IMR-90 (cell line): ENCODE measurements at regions not wholly inside any gene's neighbourhood (a gene's known extent, or its start where the extent isn't known, plus 50 kb on each side); places are given as distances from the start of the nearest gene placed in this dataset.

Source experiments
- ATAC-seq: fragments of 200-7000 bp; cut with Tn5 transposase; 2 replicates; pipeline ENCODE4 v1.9.1; 2020; ENCODE audit warnings: low read depth, mild to moderate bottlenecking, moderate library complexity
- BruUV-seq: library from RNA; stranded (reverse); fragments of 400-500 nt; replicated peaks from 2 replicates; lab custom pipeline; 2021; lab: Mats Ljungman, UMichigan
- CTCF ChIA-PET: fragments of 300-600 bp; formaldehyde crosslinking; extraction: SDS; loops from one replicate; lab custom pipeline; 2021; ENCODE audit warnings: antibody characterized with exemption; lab: Yijun Ruan, JAX
- POLR2A ChIA-PET: fragments of 300-600 bp; sonication (Branson Sonifier 250); formaldehyde crosslinking; loops from one replicate; lab custom pipeline; 2022; ENCODE audit warnings: antibody characterized with exemption; ENCODE audit not compliant: unreplicated experiment; lab: Charles Lee
- DNase-seq: peaks from one replicate; pipeline ENCODE4 v3.0.0; 2013
- H2AFZ ChIP-seq: replicated peaks from 2 replicates; pipeline ENCODE3; 2013; ENCODE audit warnings: low read length, mild to moderate bottlenecking; ENCODE audit not compliant: poor library complexity
- H2AK5ac ChIP-seq: 2 replicates; pipeline ENCODE4 v1.6.1; 2013; ENCODE audit warnings: low read depth, low read length, inconsistent platforms
- H2AK9ac ChIP-seq: replicated peaks from 2 replicates; pipeline ENCODE3; 2013; ENCODE audit warnings: mild to moderate bottlenecking, low read depth, low read length, moderate library complexity; ENCODE audit not compliant: poor library complexity
- H2BK120ac ChIP-seq: 2 replicates; pipeline ENCODE4 v1.6.1; 2013; ENCODE audit warnings: low read depth, low read length, inconsistent platforms
- H2BK15ac ChIP-seq: 3 replicates; pipeline ENCODE4 v1.6.1; 2013; ENCODE audit warnings: low read depth, low read length, inconsistent platforms
- H2BK20ac ChIP-seq: 2 replicates; pipeline ENCODE4 v1.6.1; 2013; ENCODE audit warnings: low read depth, mild to moderate bottlenecking, inconsistent platforms, low read length, moderate library complexity
- H2BK5ac ChIP-seq: 2 replicates; pipeline ENCODE4 v1.6.1; 2013; ENCODE audit warnings: mild to moderate bottlenecking, low read depth, low read length, inconsistent platforms; ENCODE audit not compliant: poor library complexity, severe bottlenecking
- H3K14ac ChIP-seq: replicated peaks from 2 replicates; pipeline ENCODE4 v1.6.1; 2013; ENCODE audit warnings: low read depth, low read length, inconsistent platforms
- H3K18ac ChIP-seq: 2 replicates; pipeline ENCODE4 v1.6.1; 2013; ENCODE audit warnings: low read depth, low read length, control low read depth
- H3K23ac ChIP-seq: 2 replicates; pipeline ENCODE4 v1.6.1; 2013; ENCODE audit warnings: low read depth, low read length, inconsistent platforms
- H3K27ac ChIP-seq: 2 replicates; pipeline ENCODE4 v1.5.1; 2013; ENCODE audit warnings: mild to moderate bottlenecking, control low read depth, low read length; ENCODE audit not compliant: insufficient read depth
- H3K27me3 ChIP-seq: 2 replicates; pipeline ENCODE4 v1.6.1; 2013; ENCODE audit warnings: low read length; ENCODE audit not compliant: control insufficient read depth, insufficient read depth
- H3K36me3 ChIP-seq: 2 replicates; pipeline ENCODE4 v1.6.1; 2013; ENCODE audit warnings: low read length, mixed read lengths; ENCODE audit not compliant: control insufficient read depth, insufficient read depth
- H3K4ac ChIP-seq: 2 replicates; pipeline ENCODE4 v1.6.1; 2013; ENCODE audit warnings: low read depth, low read length, inconsistent platforms
- H3K4me1 ChIP-seq: 2 replicates; pipeline ENCODE4 v1.6.1; 2013; ENCODE audit warnings: low read length, mixed read lengths; ENCODE audit not compliant: control insufficient read depth, insufficient read depth
- H3K4me2 ChIP-seq: 2 replicates; pipeline ENCODE4 v1.6.1; 2013; ENCODE audit warnings: low read depth, mild to moderate bottlenecking, control low read depth, low read length, moderate library complexity
- H3K4me3 ChIP-seq: 2 replicates; pipeline ENCODE4 v1.5.1; 2013; ENCODE audit warnings: low read depth, mild to moderate bottlenecking, control low read depth, low read length, moderate library complexity; ENCODE audit not compliant: insufficient read depth
- H3K56ac ChIP-seq: 2 replicates; pipeline ENCODE4 v1.6.1; 2013; ENCODE audit warnings: low read length, inconsistent platforms; ENCODE audit not compliant: insufficient read depth; ENCODE audit errors: extremely low read depth
- H3K79me1 ChIP-seq, 2 experiments: 2 replicates each; pipeline ENCODE4 v1.6.1; 2013; ENCODE audit warnings: low read length in 2 of 2, inconsistent platforms in 1 of 2, low read depth in 1 of 2
- H3K9ac ChIP-seq: 2 replicates; pipeline ENCODE4 v1.6.1; 2013; ENCODE audit warnings: low read depth, low read length, control low read depth
- H3K9me1 ChIP-seq: 2 replicates; pipeline ENCODE4 v1.6.1; 2013; ENCODE audit warnings: low read length, inconsistent platforms; ENCODE audit not compliant: insufficient read depth
- H3K9me3 ChIP-seq: 2 replicates; pipeline ENCODE4 v1.6.1; 2013; ENCODE audit warnings: low read length; ENCODE audit not compliant: control insufficient read depth, insufficient read depth
- H4K20me1 ChIP-seq: 2 replicates; pipeline ENCODE4 v1.6.1; 2013; ENCODE audit warnings: low read length, inconsistent platforms; ENCODE audit not compliant: insufficient read depth
- H4K5ac ChIP-seq: 2 replicates; pipeline ENCODE4 v1.6.1; 2013; ENCODE audit warnings: mild to moderate bottlenecking, low read depth, low read length, control low read depth
- H4K8ac ChIP-seq, 2 experiments: 2 replicates each; pipeline ENCODE4 v1.6.1; 2013; ENCODE audit warnings: low read depth in 2 of 2, low read length in 2 of 2, control low read depth in 1 of 2, inconsistent platforms in 1 of 2
- H4K91ac ChIP-seq: 2 replicates; pipeline ENCODE4 v1.6.1; 2013; ENCODE audit warnings: low read depth, low read length, inconsistent platforms; ENCODE audit not compliant: insufficient read depth
- BHLHE40 ChIP-seq: fragments of 150-350 bp; IDR thresholded peaks from 2 replicates; pipeline ENCODE4 v1.6.1; 2016; ENCODE audit warnings: mild to moderate bottlenecking, low read depth, low read length
- CEBPB ChIP-seq: IDR thresholded peaks from 2 replicates; pipeline ENCODE4 v1.6.1; 2012; ENCODE audit warnings: low read depth, low read length, improper control_type of control experiment
- CHD1 ChIP-seq: IDR thresholded peaks from 2 replicates; pipeline ENCODE4 v1.6.1; 2012; ENCODE audit warnings: low read depth, low read length, improper control_type of control experiment
- CTCF ChIP-seq: conservative IDR thresholded peaks from 2 replicates; pipeline ENCODE4 v1.5.1; 2012; ENCODE audit warnings: mild to moderate bottlenecking, low read depth, low read length, improper control_type of control experiment
- ELK1 ChIP-seq: fragments of 150-350 bp; IDR thresholded peaks from 2 replicates; pipeline ENCODE4 v1.6.1; 2016; ENCODE audit warnings: low read depth, mild to moderate bottlenecking, low read length, moderate library complexity, borderline replicate concordance
- FOS ChIP-seq: fragments of 150-350 bp; IDR thresholded peaks from 2 replicates; pipeline ENCODE4 v1.6.1; 2016; ENCODE audit warnings: low read depth, low read length
- MAZ ChIP-seq: IDR thresholded peaks from 2 replicates; pipeline ENCODE4 v1.6.1; 2012; ENCODE audit warnings: low read depth, mild to moderate bottlenecking, low read length, improper control_type of control experiment, moderate library complexity, borderline replicate concordance
- MXI1 ChIP-seq: IDR thresholded peaks from 2 replicates; pipeline ENCODE4 v1.6.1; 2012; ENCODE audit warnings: low read depth, mild to moderate bottlenecking, low read length, moderate library complexity, borderline replicate concordance
- NFE2L2 ChIP-seq: fragments of 150-350 bp; IDR thresholded peaks from 2 replicates; pipeline ENCODE4 v1.6.1; 2016; ENCODE audit warnings: low read depth, mild to moderate bottlenecking, low read length
- POLR2A ChIP-seq: IDR thresholded peaks from 2 replicates; pipeline ENCODE4 v1.6.1; 2012; ENCODE audit warnings: mild to moderate bottlenecking, low read depth, low read length
- RAD21 ChIP-seq: IDR thresholded peaks from 2 replicates; pipeline ENCODE4 v1.6.1; 2012; ENCODE audit warnings: low read length, improper control_type of control experiment
- RCOR1 ChIP-seq: IDR thresholded peaks from 2 replicates; pipeline ENCODE4 v1.6.1; 2012; ENCODE audit warnings: mild to moderate bottlenecking, low read length, improper control_type of control experiment; ENCODE audit not compliant: insufficient replicate concordance
- RFX5 ChIP-seq: IDR thresholded peaks from 2 replicates; pipeline ENCODE4 v1.8.0; 2012; ENCODE audit warnings: low read depth, mild to moderate bottlenecking, low read length, moderate library complexity
- SMC3 ChIP-seq: fragments of 150-350 bp; IDR thresholded peaks from 2 replicates; pipeline ENCODE4 v1.6.1; 2016; ENCODE audit warnings: low read depth, mild to moderate bottlenecking, antibody characterized with exemption, low read length, moderate library complexity
- WGBS, 2 experiments: methylation state at CpG; one replicate each; pipeline versions ENCODE4 v1.1.5 to v1.1.7; 2013; ENCODE audit warnings: missing lambda C conversion rate in 2 of 2; ENCODE audit not compliant: insufficient read length in 1 of 2; ENCODE audit errors: extremely low coverage in 2 of 2; 5-methylcytosine and 5-hydroxymethylcytosine counted together
- dilution Hi-C: fragments of 300-500 bp; cut with HindIII; formaldehyde crosslinking; loops from one replicate; pipeline ENCODE4 v1.14.3; 2018; ENCODE audit warnings: low sequenced_read_pairs; ENCODE audit not compliant: unreplicated experiment
- in situ Hi-C: fragments of 300-500 bp; cut with MboI; formaldehyde crosslinking; loops from 3 replicates; pipeline ENCODE4 v1.14.3; 2019; ENCODE audit warnings: low sequenced_read_pairs, inconsistent platforms, mixed read lengths
- intact Hi-C: fragments of 100-400 bp; cut with micrococcal nuclease; formaldehyde crosslinking; loops from 2 replicates; pipeline ENCODE4 v1.10.0; 2022

- Histone ChIP-seq H4K5ac (peak overlapping the region; percentile 58; the same call in 1 of the 2 replicates), H4K20me1 (peaks cover 3% of the 10 kb centered on the region; the same call in 1 of the 2 replicates), H3K4ac (peak overlapping the region; percentile 65), H3K14ac (0 out of 2 replicates have a peak overlapping the region, but pooled peaks have one; percentile 55), H2AFZ (no peak overlapping the region), H3K4me1 (peaks cover 34% of the 10 kb centered on the region), H3K56ac (no peak overlapping the region), H4K91ac (peak overlapping the region; percentile 73), H3K9me3 (no peaks in the 10 kb centered on the region), H2BK15ac (0 out of 3 replicates have a peak overlapping the region, but pooled peaks have one; percentile 56), H3K9ac (no peak overlapping the region), H3K4me3 (no peak overlapping the region), H2AK5ac (peak overlapping the region; percentile 60), H3K36me3 (no peaks in the 10 kb centered on the region), H2BK5ac (no peak overlapping the region), H3K23ac (0 out of 2 replicates have a peak overlapping the region, but pooled peaks have one; percentile 49), H3K9me1 (peaks cover 10% of the 10 kb centered on the region), H3K18ac (peak overlapping the region; percentile 29; the same call in 1 of the 2 replicates), H3K79me1 (no peaks in the 10 kb centered on the region), H3K27ac (0 out of 2 replicates have a peak overlapping the region, but pooled peaks have one; percentile 2), H3K4me2 (no peak overlapping the region), H2BK120ac (peak overlapping the region; percentile 68), H2BK20ac (peak overlapping the region; percentile 78), H4K8ac (peak overlapping the region; percentile 26 to 62; a peak in 2 of 4 replicates), H2AK9ac (no peak overlapping the region), H3K27me3 (peaks cover 21% of the 10 kb centered on the region)
- WGBS, 2 experiments: no CpG with 5 or more reads among the region's 11 CpGs
- no TSS peak for BruUV-seq
- in situ Hi-C loops (no loop called here), intact Hi-C loops (no loop called here), dilution Hi-C loops (no loop called here)
- CTCF ChIA-PET: interaction anchor here (0.7 to 1.7 kb wide), 2 partner anchors 155 to 165 kb away, joined by 4 read pairs; no protein-coding TSS in a partner anchor
- DNase-seq: no peak
- ATAC-seq: peak; percentile 16
- POLR2A ChIA-PET: no interaction called here
- no peak for TF ChIP-seq RCOR1
- TF ChIP-seq CTCF: no peak
- no peak for TF ChIP-seq CHD1
- TF ChIP-seq ELK1: no peak
- TF ChIP-seq BHLHE40: no peak
- no peak for TF ChIP-seq POLR2A
- TF ChIP-seq RFX5: no peak
- TF ChIP-seq RAD21: no peak
- no peak for TF ChIP-seq MAZ
- TF ChIP-seq SMC3: no peak
- no peak for TF ChIP-seq FOS
- no peak for TF ChIP-seq NFE2L2
- no peak for TF ChIP-seq MXI1
- no peak for TF ChIP-seq CEBPB
These were observed 54.7 kb upstream of the PRDM11 start for GRCh38 chr11:45091563-45092403.
